ENCODE measurements at regions not wholly inside any gene's neighbourhood (a gene's known extent, or its start where the extent isn't known, plus 50 kb on each side); places are given as distances from the start of the nearest gene placed in this dataset.

GRCh38 chr10:131586958-131587357, 275.4 kb upstream of the TCERG1L start:
- no peak overlapping the region for H3K27ac ChIP-seq (ENCODE audit: low read depth, low read length)
- no peaks in the 10 kb centered on the region for H3K79me2 ChIP-seq (ENCODE audit: control insufficient read depth, low read length)
- no peaks in the 10 kb centered on the region for H3K4me1 ChIP-seq (ENCODE audit: control insufficient read depth, low read length)
- TF ChIP-seq EZH2phosphoT487 (IDR thresholded peaks at IDR 0.05; ENCODE audit: borderline replicate concordance, low read length) (no peak), CTCF (IDR thresholded peaks at IDR 0.05; ENCODE audit: low read depth, low read length, poor library complexity, severe bottlenecking) (no peak)
- no peaks in the 10 kb centered on the region for H3K9me2 ChIP-seq (replicated peaks; ENCODE audit: control insufficient read depth, low read length)
- no peak overlapping the region for H3K4me2 ChIP-seq (ENCODE audit: low read length)
- peaks cover 6% of the 10 kb centered on the region; the same call in 1 of the 2 replicates for H3K9me3 ChIP-seq (ENCODE audit: control insufficient read depth, insufficient read depth, low read length)
- H3K27me3 ChIP-seq (ENCODE audit: control insufficient read depth, low read length) = no peaks in the 10 kb centered on the region
- H4K20me1 ChIP-seq (ENCODE audit: control insufficient read depth, insufficient read depth, low read depth, low read length) = no peaks in the 10 kb centered on the region
- no peak overlapping the region for H3K4me3 ChIP-seq (ENCODE audit: low read length)
- H3K36me3 ChIP-seq (ENCODE audit: control insufficient read depth, low read length) = no peaks in the 10 kb centered on the region
- no peaks in the 10 kb centered on the region for H3F3A ChIP-seq (ENCODE audit: control insufficient read depth, insufficient read depth)

- Histone ChIP-seq H3K27me3 (ENCODE audit: control insufficient read depth, low read length) (no peaks in the 10 kb centered on the region), H3K4me1 (ENCODE audit: control insufficient read depth, low read length) (no peaks in the 10 kb centered on the region), H3K27ac (ENCODE audit: low read depth, low read length) (no peak overlapping the region), H3K4me3 (ENCODE audit: low read length) (no peak overlapping the region), H3K79me2 (ENCODE audit: control insufficient read depth, low read length) (no peaks in the 10 kb centered on the region), H3K9me3 (ENCODE audit: control insufficient read depth, insufficient read depth, low read length) (peaks cover 6% of the 10 kb centered on the region; the same call in 1 of the 2 replicates), H4K20me1 (ENCODE audit: control insufficient read depth, insufficient read depth, low read depth, low read length) (no peaks in the 10 kb centered on the region), H3K9me2 (replicated peaks; ENCODE audit: control insufficient read depth, low read length) (no peaks in the 10 kb centered on the region), H3F3A (ENCODE audit: control insufficient read depth, insufficient read depth) (no peaks in the 10 kb centered on the region), H3K36me3 (ENCODE audit: control insufficient read depth, low read length) (no peaks in the 10 kb centered on the region), H3K4me2 (ENCODE audit: low read length) (no peak overlapping the region)
- TF ChIP-seq CTCF (IDR thresholded peaks at IDR 0.05; ENCODE audit: low read depth, low read length, poor library complexity, severe bottlenecking) = no peak
- no peak for TF ChIP-seq EZH2phosphoT487 (IDR thresholded peaks at IDR 0.05; ENCODE audit: borderline replicate concordance, low read length)
These were observed 276.6 kb upstream of the TCERG1L start for GRCh38 chr10:131587976-131588680.

GRCh38 chr10:131588704-131589220, 277.2 kb upstream of the TCERG1L start:
- no peaks in the 10 kb centered on the region for H3K36me3 ChIP-seq (ENCODE audit: control insufficient read depth, low read length)
- no peaks in the 10 kb centered on the region for H3K79me2 ChIP-seq (ENCODE audit: control insufficient read depth, low read length)
- TF ChIP-seq CTCF (IDR thresholded peaks at IDR 0.05; ENCODE audit: low read depth, low read length, poor library complexity, severe bottlenecking) (no peak), EZH2phosphoT487 (IDR thresholded peaks at IDR 0.05; ENCODE audit: borderline replicate concordance, low read length) (no peak)
- no peaks in the 10 kb centered on the region for H3K27me3 ChIP-seq (ENCODE audit: control insufficient read depth, low read length)
- no peak overlapping the region for H3K4me3 ChIP-seq (ENCODE audit: low read length)
- H3K9me3 ChIP-seq (ENCODE audit: control insufficient read depth, insufficient read depth, low read length) = peaks cover 6% of the 10 kb centered on the region; the same call in 1 of the 2 replicates
- no peaks in the 10 kb centered on the region for H4K20me1 ChIP-seq (ENCODE audit: control insufficient read depth, insufficient read depth, low read depth, low read length)
- no peaks in the 10 kb centered on the region for H3K4me1 ChIP-seq (ENCODE audit: control insufficient read depth, low read length)
- no peak overlapping the region for H3K27ac ChIP-seq (ENCODE audit: low read depth, low read length)
- no peaks in the 10 kb centered on the region for H3K9me2 ChIP-seq (replicated peaks; ENCODE audit: control insufficient read depth, low read length)
- H3K4me2 ChIP-seq (ENCODE audit: low read length) = no peak overlapping the region
- no peaks in the 10 kb centered on the region for H3F3A ChIP-seq (ENCODE audit: control insufficient read depth, insufficient read depth)

Measured in DOHH2 (cell line).